GM18909 (cell line): ENCODE measurements at regions not wholly inside any gene's neighbourhood (a gene's known extent, or its start where the extent isn't known, plus 50 kb on each side); places are given as distances from the start of the nearest gene placed in this dataset.
"Not testable (repeated sequence)": the region's sequence is repeated elsewhere in the genome, so short reads cannot be mapped to it uniquely, and the experiment has no call there.

Experiments used
- ATAC-seq: cut with Tn5 transposase; IDR thresholded peaks from one replicate; pipeline ENCODE4 v1.9.1; 2021; ENCODE audit warnings: mild to moderate bottlenecking; ENCODE audit not compliant: unreplicated experiment, poor library complexity

GRCh38 chr7:45401155-45401554, 173.0 kb upstream of the ADCY1 start:
- no peak for ATAC-seq

DNA sequence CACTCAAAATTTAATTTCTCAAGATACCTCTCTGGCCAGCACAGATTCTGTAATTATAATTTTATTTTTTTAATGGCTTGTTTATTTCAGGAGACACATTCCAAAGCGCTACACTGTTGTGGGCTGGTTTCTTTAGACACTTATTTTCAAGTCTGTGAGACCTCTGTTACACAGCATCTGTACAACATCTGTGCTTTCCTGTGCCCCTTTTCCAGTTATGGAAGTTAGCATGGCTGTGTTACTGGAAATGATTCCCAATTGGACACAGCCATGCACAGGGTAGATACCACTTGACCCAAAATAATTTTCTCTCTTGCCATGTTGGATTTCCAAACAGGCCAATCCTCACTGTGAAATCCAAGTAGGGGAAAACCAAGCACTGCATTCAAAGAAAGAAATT, 172.3 kb upstream of the ADCY1 start:
- no peak for ATAC-seq

DNA sequence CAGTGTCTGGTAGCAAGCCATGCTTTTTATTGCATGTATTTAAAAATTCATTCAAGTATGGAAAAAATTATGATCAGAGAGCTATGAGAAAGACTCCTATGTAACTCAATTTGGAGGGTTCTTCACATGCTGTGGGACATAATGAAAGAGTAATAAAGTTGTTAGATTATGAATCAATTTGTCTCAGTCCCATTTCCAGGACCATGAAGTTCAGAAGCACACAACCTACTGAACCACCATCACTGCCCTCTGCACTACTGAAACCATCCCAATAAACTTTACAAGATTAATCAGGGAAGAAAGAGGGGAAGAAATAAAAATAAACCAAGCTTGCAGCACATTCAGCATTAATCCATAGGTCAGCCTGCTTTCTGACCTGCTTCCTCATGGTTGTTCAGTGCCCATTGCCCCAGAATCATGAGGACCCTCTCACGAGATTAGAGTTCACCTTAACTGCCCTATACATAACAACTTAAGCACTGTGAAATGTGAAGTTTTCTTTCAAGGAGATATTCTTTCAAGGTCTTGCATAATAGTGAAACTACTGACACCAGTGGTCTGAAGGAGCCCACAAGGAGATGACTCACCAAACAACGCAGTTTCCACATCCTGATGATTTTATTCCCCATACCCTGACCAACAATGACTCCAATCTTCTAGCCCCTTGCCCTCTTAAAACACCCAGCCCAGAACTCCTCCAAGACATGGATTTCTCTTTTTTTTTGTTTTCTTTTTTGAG, 171.5 kb upstream of the ADCY1 start:
- ATAC-seq: no peak

DNA sequence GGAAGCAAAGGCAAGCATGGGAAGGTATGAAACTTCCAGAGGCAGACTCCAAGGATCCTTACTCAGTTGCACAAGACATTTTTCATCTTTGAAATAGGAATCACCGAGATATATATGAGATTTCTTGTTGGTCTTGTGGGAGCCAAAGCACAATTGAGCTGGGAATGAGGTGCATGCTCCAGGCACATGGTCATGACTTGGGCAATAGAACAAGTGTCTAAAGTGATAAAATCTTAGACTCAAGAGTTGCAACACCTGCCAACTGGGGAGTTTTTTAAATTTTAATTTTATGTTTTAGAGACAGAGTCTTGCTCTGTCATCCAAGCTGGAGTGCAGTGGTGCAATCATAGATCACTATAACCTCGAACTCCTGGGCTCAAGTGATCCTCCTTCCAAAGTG, 169.5 kb upstream of the ADCY1 start:
- ATAC-seq: no peak

GRCh38 chr7:45407730-45408408, 166.3 kb upstream of the ADCY1 start:
- no peak for ATAC-seq

DNA sequence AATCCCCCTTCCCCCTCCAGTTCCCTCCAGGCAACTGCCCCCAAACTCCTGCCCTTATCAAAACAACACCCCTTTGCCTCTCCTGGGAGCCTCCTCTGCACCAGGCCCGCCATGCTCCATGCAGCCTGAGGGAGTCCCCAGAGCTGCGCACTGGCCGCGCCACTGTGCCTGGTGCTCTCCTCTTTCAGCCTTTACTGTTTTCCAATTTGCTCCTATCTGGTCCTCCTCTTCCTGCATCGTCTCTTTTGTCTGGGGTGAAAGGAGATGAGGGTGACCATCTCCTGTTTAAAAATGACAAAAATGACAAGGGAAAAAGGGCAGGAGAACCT, 165.8 kb upstream of the ADCY1 start:
- no peak for ATAC-seq

GRCh38 chr7:45410893-45411292, 163.3 kb upstream of the ADCY1 start:
- ATAC-seq: no peak

- no peak for ATAC-seq
These were observed 160.7 kb upstream of the ADCY1 start for GRCh38 chr7:45413419-45413818.

GRCh38 chr7:45414226-45414625, 159.9 kb upstream of the ADCY1 start:
- no peak for ATAC-seq

GRCh38 chr7:45415265-45415664, 158.9 kb upstream of the ADCY1 start:
- no peak for ATAC-seq

GRCh38 chr7:45416846-45417245, 157.3 kb upstream of the ADCY1 start:
- no peak for ATAC-seq

GRCh38 chr7:45417268-45417667, 156.9 kb upstream of the ADCY1 start:
- no peak for ATAC-seq

DNA sequence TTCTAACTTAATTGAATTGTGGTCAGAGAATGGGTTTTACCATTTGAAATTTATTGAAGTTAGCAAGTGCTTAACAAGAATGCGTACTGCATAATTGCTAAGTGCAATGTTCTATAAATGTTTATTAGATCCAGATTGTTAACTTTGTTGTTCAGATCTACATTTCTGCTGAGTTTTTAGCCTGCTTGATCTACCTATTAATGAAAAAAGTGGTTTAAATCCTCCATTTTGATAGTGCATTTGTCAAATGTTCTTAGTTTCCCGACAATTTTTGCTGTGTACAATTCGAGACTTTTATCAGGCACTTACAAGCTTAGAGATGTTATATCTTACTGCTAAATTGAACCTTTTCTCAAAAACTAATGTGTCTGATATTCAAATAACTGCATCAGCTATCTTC, 156.4 kb upstream of the ADCY1 start:
- no peak for ATAC-seq

- no peak for ATAC-seq
These were observed 153.2 kb upstream of the ADCY1 start for GRCh38 chr7:45420843-45421495.

GRCh38 chr7:45421806-45422205, 152.4 kb upstream of the ADCY1 start:
- ATAC-seq: no peak

- no peak for ATAC-seq
These were observed 143.8 kb upstream of the ADCY1 start for GRCh38 chr7:45430397-45430796.

DNA sequence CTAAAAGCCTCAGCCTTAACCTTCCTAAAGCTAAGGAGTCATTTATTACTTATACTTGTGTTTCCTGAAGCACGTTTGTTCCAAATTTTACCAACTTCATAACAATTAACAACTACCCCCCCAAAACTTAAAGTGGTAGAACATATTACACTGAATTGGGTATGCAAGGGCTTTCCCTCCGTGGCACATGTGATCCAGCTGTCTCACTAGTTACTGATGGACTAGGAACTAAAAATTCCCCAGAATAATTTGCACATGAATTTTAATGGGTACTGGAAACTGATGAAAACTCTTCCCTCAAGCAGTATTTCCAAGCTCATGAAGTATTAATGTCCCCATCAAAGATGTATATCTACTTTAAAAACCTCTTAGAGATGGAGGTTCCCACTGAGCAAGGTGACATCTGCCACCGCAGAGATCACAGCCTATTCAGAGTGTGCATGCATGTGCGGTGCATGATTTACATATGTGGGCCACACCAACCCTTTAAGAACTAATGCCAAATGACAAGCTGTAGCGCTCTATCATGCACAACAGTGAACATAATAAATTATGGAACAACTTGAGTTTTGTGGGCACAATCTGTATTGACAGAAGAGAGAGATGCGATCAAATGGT, 139.9 kb upstream of the ADCY1 start:
- no peak for ATAC-seq

DNA sequence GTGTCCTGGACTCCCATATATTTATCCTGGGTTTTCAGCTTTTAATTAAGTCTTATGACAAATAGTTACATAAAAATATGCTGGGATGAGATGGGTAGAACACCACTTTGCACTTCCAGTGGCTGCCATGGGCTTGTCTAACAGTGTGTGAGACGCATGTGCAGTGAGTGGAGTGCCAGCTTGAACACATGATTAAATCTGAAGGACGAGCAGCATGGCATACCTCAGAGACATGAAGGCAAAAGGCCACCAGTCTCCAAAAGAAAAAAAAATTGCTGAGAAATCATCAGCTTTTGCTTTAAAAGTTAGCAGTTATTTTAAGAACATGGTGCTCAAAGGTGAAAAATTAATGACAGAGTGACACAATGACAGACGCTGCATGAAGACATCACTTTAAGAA, 139.0 kb upstream of the ADCY1 start:
- no peak for ATAC-seq

DNA sequence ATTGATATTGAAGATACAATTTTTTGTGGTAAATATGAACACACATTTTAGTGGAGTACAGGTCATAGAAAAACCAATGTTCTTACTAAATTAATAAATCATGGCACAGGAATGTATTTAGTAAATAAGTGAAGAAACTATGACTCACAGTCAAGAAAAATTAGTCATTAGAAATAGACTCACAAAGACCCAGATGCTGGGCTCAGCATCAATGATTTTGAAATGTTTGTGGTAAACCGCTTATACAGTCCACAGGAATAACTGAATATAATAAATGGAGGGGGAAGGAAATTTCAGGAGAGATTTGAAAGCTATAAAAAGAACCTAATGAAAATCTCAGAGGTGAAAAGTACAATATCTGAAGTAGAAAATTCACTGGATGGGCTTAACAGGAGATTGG, 138.3 kb upstream of the ADCY1 start:
- ATAC-seq: no peak

- ATAC-seq: not testable (repeated sequence)
These were observed 133.4 kb upstream of the ADCY1 start for GRCh38 chr7:45440776-45441175.

DNA sequence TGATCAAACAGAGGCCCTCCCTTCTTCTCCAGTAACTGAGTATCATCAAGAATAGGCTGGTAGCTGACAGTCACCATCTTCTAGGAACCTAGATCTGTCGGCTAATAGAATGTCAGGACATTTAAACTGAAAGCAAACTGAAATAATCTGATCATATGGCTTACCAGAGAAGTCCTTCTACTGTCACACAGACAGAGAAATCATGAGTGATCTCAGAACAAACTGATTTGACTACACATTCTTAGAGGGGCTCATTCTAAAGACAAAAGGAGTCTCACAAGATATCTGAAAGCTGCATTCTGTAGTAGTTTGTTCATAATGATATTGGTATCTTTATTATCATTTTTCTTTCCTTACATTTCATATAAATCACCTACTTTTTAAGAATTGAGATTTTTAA, 130.9 kb upstream of the ADCY1 start:
- no peak for ATAC-seq
